ENCODE measurements at regions not wholly inside any gene's neighbourhood (a gene's known extent, or its start where the extent isn't known, plus 50 kb on each side); places are given as distances from the start of the nearest gene placed in this dataset.

DNA sequence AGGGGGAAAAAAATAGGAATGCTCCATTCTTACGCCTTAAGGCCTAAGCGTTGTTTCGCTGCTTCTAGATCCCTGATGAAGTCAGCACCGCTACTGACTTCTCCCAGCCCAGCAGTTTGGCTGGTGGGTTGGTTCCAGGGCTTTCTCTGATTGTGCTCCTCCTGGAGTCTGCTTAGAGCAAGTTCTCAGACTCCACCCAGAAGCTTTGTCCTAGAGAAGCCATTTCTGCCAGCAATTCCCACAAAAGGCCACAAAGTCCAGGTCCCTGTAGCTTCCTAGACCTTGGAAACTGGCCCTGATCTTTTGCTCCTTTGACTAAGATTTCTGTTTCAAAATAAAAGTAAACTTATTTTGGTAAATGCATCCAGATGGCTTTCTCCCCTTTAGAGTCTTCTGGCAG is 65.4 kb downstream of the KCTD12 start:
- Histone ChIP-seq H3K9ac (ENCODE audit: low read length) (no peak overlapping the region), H3K4me1 (ENCODE audit: low read length) (peaks cover 12% of the 10 kb centered on the region), H3K27me3 (replicated peaks; ENCODE audit: insufficient read depth, low read length) (no peaks in the 10 kb centered on the region), H3K79me2 (ENCODE audit: low read length) (no peaks in the 10 kb centered on the region), H4K20me1 (ENCODE audit: insufficient read depth, low read length) (no peaks in the 10 kb centered on the region), H3K4me2 (ENCODE audit: low read depth, low read length) (no peak overlapping the region), H3K9me2 (replicated peaks; ENCODE audit: insufficient read depth, low read length) (no peaks in the 10 kb centered on the region), H3F3A (ENCODE audit: insufficient read depth, low read length) (no peaks in the 10 kb centered on the region), H3K36me3 (replicated peaks; ENCODE audit: insufficient read depth, low read length) (no peaks in the 10 kb centered on the region), H3K27ac (ENCODE audit: low read length) (no peak overlapping the region), H3K4me3 (ENCODE audit: low read length) (no peak overlapping the region), H3K9me3 (replicated peaks; ENCODE audit: insufficient read depth, low read length) (no peaks in the 10 kb centered on the region), H2AFZ (ENCODE audit: low read length) (no peak overlapping the region)
- TF ChIP-seq, protein P1, sequence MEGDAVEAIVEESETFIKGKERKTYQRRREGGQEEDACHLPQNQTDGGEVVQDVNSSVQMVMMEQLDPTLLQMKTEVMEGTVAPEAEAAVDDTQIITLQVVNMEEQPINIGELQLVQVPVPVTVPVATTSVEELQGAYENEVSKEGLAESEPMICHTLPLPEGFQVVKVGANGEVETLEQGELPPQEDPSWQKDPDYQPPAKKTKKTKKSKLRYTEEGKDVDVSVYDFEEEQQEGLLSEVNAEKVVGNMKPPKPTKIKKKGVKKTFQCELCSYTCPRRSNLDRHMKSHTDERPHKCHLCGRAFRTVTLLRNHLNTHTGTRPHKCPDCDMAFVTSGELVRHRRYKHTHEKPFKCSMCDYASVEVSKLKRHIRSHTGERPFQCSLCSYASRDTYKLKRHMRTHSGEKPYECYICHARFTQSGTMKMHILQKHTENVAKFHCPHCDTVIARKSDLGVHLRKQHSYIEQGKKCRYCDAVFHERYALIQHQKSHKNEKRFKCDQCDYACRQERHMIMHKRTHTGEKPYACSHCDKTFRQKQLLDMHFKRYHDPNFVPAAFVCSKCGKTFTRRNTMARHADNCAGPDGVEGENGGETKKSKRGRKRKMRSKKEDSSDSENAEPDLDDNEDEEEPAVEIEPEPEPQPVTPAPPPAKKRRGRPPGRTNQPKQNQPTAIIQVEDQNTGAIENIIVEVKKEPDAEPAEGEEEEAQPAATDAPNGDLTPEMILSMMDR (IDR thresholded peaks at IDR 0.05; ENCODE audit: low read length) = no peak
- TF ChIP-seq EZH2phosphoT487 (IDR thresholded peaks at IDR 0.05; ENCODE audit: low read length) (no peak), EZH2 (optimal IDR thresholded peaks at IDR 0.05; ENCODE audit: low read depth, low read length) (no peak)
- no peak for DNase-seq

DNA sequence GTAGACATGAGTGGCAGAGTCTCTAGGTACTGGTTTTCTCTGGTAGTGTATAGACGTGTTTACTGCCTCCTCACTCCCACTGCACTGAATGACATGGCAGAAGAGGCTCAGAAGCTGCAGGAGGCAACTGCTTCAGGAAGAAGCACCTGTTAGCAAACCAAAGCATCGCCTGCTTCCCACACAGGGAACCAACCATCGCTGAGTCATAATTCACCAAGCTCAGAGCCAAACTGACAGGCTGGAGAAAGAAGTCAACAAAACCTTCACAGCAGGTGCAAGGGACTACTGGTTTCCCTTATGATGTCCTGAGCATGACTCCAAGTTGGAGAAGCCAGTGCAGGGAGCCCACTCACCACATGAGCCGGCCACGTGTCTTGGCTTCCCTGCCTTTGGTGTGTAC is 69.8 kb downstream of the KCTD12 start:
- Histone ChIP-seq H3K4me1 (ENCODE audit: low read length) (peaks cover 14% of the 10 kb centered on the region), H3K27me3 (replicated peaks; ENCODE audit: insufficient read depth, low read length) (no peaks in the 10 kb centered on the region), H3K27ac (ENCODE audit: low read length) (peak overlapping the region; percentile 72; the same call in 1 of the 2 replicates), H4K20me1 (ENCODE audit: insufficient read depth, low read length) (no peaks in the 10 kb centered on the region), H3F3A (ENCODE audit: insufficient read depth, low read length) (no peaks in the 10 kb centered on the region), H3K4me3 (ENCODE audit: low read length) (peak overlapping the region; percentile 7; the same call in 1 of the 2 replicates), H3K9me2 (replicated peaks; ENCODE audit: insufficient read depth, low read length) (no peaks in the 10 kb centered on the region), H3K4me2 (ENCODE audit: low read depth, low read length) (peak overlapping the region; percentile 37; the same call in 1 of the 2 replicates), H3K79me2 (ENCODE audit: low read length) (no peaks in the 10 kb centered on the region), H2AFZ (ENCODE audit: low read length) (0 out of 2 replicates have a peak overlapping the region, but pooled peaks have one; percentile 32), H3K9me3 (replicated peaks; ENCODE audit: insufficient read depth, low read length) (no peaks in the 10 kb centered on the region), H3K36me3 (replicated peaks; ENCODE audit: insufficient read depth, low read length) (no peaks in the 10 kb centered on the region), H3K9ac (ENCODE audit: low read length) (no peak overlapping the region)
- peak; percentile 86 for DNase-seq
- TF ChIP-seq EZH2 (optimal IDR thresholded peaks at IDR 0.05; ENCODE audit: low read depth, low read length) = no peak
- TF ChIP-seq EZH2phosphoT487 (IDR thresholded peaks at IDR 0.05; ENCODE audit: low read length) = no peak
- TF ChIP-seq, protein P1 (IDR thresholded peaks at IDR 0.05; ENCODE audit: low read length) = no peak

DNA sequence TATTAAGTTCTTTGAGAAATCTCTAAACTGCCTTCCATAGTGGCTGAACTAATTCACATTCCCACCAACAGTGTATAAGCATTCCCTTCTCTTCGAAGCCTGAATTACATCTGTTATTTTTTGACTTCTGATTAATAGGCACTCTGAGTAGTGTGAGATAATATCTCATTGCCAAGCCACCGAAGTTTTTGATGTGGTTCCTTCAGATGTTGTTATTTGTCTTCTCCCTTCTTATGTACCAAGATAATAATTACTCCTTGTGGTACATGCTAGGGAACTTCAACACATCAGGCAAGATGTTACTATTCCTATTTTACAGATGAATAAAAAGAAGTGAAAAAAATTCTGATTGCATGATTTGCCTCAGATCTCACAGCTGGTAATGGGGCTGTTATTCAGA is 70.9 kb downstream of the KCTD12 start:
- no peak overlapping the region for H3K4me2 ChIP-seq (ENCODE audit: low read depth, low read length)
- TF ChIP-seq EZH2 (optimal IDR thresholded peaks at IDR 0.05; ENCODE audit: low read depth, low read length) = no peak
- TF ChIP-seq EZH2phosphoT487 (IDR thresholded peaks at IDR 0.05; ENCODE audit: low read length) = no peak
- TF ChIP-seq, protein P1 (IDR thresholded peaks at IDR 0.05; ENCODE audit: low read length) = no peak
- H3K9me2 ChIP-seq (replicated peaks; ENCODE audit: insufficient read depth, low read length) = no peaks in the 10 kb centered on the region
- no peaks in the 10 kb centered on the region for H3K79me2 ChIP-seq (ENCODE audit: low read length)
- no peaks in the 10 kb centered on the region for H4K20me1 ChIP-seq (ENCODE audit: insufficient read depth, low read length)
- no peak overlapping the region for H3K4me3 ChIP-seq (ENCODE audit: low read length)
- no peaks in the 10 kb centered on the region for H3F3A ChIP-seq (ENCODE audit: insufficient read depth, low read length)
- peaks cover 14% of the 10 kb centered on the region for H3K4me1 ChIP-seq (ENCODE audit: low read length)
- no peaks in the 10 kb centered on the region for H3K36me3 ChIP-seq (replicated peaks; ENCODE audit: insufficient read depth, low read length)
- no peak for DNase-seq
- no peak overlapping the region for H2AFZ ChIP-seq (ENCODE audit: low read length)
- H3K27me3 ChIP-seq (replicated peaks; ENCODE audit: insufficient read depth, low read length) = no peaks in the 10 kb centered on the region
- H3K9ac ChIP-seq (ENCODE audit: low read length) = no peak overlapping the region
- no peaks in the 10 kb centered on the region for H3K9me3 ChIP-seq (replicated peaks; ENCODE audit: insufficient read depth, low read length)
- no peak overlapping the region for H3K27ac ChIP-seq (ENCODE audit: low read length)

All from MM.1S (cell line).